HG02763 (cell line): ENCODE measurements at regions not wholly inside any gene's neighbourhood (a gene's known extent, or its start where the extent isn't known, plus 50 kb on each side); places are given as distances from the start of the nearest gene placed in this dataset.

Source experiments
- ATAC-seq: cut with Tn5 transposase; IDR thresholded peaks from one replicate; pipeline ENCODE4 v1.9.1; 2021; ENCODE audit warnings: mild to moderate bottlenecking, moderate library complexity; ENCODE audit not compliant: unreplicated experiment

DNA sequence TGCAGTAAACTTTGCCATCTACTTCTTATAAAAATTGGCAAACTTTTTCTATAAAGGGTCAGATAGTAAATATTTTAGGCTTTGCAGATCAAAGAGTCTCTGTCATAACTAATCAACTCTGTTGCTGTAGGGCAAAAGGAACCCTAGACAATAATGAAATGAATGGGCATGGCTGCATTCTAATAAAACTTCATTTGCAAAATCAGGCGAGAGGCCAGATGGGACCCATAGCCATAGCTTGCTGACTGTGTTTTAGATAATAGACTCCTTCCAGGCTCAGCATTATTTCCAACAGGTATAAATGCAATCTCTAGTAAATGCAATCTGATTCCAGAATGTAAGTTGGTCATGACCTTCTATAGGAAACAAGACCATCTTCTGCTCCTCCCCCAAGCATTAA is 490.7 kb downstream of the TOX3 start:
- no peak for ATAC-seq

- ATAC-seq = no peak
Measured at GRCh38 chr16:52055381-52055780, 491.6 kb downstream of the TOX3 start.

DNA sequence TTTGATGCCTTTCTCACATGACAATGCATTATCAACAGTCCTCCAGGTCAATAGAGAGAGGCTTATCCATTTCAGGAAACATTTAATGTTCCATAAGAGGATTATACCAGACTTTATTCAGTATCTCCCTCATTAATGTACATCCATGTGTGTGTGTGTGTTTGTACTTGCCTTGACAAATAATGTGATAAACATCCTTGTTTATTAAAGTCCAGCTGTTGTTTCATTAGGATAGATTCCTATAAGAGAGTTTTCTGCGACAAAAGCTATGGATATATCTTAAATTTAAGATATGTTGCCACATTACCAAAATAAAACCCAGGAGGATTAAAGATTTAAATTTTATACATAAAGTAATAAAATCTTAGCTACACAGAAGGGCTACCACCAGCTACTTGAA is 492.6 kb downstream of the TOX3 start:
- ATAC-seq = no peak

GRCh38 chr16:52052818-52053217 is 494.1 kb downstream of the TOX3 start:
- ATAC-seq = no peak

GRCh38 chr16:52051414-52052172 is 495.4 kb downstream of the TOX3 start:
- no peak for ATAC-seq

GRCh38 chr16:52050418-52050817 is 496.5 kb downstream of the TOX3 start:
- no peak for ATAC-seq

DNA sequence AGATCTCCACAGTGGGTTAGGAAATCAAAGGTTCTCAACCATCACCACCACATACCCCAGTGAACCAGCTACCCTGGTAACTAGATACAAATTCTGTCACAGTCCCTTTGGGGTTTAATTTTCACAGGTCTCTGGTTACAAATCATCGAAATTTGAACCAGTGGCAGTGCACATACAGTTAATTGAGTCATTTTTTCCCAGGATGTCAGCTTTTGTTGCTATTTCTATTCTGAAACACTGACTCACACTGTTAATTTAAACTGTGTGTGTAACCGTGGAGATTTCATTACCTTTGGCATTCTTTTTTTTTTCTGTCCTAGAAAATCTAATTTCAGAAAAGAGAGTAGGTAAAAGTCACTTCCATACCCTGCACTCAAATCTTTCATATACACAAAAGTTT is 511.5 kb downstream of the TOX3 start:
- no peak for ATAC-seq

DNA sequence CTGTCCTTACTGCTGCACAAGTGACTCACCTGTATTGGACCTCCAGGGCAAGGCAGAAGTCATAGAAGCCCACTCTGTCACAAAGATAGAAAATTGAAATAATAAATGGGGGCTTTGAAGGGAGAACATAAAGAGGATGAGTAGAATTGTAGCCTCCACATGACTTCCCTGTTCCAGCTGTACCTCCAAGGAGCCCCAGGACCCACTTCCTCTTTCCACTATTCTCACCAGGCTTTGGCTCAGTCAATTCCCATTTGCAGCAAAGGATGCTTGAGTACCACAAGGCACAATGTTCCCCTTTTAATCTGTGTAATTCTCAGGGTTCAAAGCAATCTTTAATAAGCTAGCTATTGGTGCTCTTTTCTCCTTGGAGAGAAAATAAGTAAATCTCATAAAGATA is 512.1 kb downstream of the TOX3 start:
- no peak for ATAC-seq

DNA sequence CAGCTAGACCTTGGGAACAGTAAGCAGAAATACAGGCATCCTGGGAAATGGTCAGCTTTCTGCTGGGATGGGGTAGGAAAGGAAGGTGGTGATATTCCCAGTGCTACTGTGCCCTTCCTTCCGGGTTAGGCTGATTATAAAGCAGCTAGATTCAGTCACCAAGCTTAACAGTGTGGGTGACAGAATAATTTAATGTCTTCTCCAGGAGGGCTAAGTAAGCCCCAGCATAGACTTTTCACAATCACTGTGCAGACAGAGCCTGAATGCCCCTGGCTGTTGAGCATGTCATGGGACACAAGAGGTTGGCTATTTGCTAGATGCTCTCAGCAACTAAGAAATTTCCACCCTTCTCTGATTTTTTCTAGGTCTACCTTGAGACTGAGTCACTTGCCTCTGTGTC is 513.0 kb downstream of the TOX3 start:
- no peak for ATAC-seq

GRCh38 chr16:52022980-52023379 is 524.0 kb downstream of the TOX3 start:
- ATAC-seq = no peak

DNA sequence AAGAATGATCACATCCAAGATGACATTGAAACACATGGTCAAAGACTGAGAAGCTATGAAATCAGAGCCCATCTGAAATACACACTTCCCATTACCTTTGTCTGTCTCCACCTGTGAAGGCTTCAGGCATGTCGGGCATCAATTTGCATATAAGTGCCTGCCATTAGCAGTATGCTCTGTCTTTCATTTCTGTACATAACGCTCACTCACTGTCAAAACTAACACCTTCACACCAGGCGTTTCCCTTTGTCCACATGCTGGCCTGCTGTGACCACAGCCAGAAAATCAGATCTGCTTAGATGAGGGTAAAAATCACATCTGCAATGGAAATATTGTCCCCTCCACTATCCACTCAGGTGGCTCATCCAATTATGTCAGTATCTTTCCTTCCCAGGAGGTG is 524.8 kb downstream of the TOX3 start:
- no peak for ATAC-seq

DNA sequence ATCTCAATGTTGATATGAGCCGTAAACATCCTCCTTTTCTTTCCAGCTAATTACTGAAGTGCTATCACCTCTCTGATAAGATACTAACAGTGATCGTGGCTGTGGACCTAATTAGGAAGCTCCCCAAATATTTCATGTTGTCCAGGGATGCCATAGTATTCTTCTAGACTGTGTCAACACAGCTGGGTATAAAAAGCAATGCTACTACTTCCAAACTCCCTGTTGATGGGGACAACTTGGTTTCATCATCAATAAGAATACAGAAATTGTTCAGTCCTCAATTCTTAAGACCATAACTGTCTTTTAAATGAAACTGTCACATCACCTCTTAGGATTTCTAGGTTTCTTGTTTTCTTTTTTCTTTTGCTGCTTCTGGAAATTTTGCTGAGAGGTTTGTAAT is 530.6 kb downstream of the TOX3 start:
- no peak for ATAC-seq

DNA sequence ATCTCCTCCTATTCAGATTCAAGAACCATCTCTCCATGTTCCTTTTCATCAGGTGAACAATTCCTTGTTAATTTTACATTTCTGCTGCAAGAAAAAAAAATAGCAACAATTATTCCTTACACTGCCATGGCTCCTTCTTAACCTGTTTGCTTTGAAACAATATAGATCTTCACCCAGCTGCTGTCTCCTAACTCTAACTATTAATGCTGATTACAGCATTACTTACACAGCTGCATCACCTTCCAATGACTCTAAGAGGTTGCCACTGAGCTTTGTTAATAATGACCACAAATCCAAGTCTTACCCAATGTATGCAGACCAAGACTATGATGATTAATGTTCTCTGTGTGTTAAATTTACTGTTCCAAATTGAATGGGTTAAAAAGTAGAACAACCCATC is 541.4 kb downstream of the TOX3 start:
- ATAC-seq = no peak

GRCh38 chr16:52004343-52004742 is 542.6 kb downstream of the TOX3 start:
- ATAC-seq = no peak

DNA sequence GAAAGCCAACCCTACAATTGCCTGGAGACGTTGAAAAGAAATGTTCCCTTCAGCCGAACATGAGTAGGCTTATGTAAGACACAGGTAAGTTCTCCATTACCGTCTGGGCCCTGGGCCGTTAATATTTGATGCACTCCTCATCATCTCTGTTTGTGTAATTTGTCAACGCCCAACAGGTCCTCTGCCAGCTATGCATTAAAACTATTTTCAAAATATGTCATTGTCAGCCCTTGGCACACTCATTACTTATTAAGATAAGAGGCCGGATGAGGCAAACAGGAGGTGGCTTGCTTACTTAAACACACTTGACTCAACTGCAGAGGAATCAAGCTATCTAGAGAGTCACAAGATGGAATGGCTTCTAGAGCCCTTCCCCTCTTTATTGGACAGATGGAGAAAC is 544.9 kb downstream of the TOX3 start:
- no peak for ATAC-seq

GRCh38 chr16:51996516-51996915 is 550.4 kb downstream of the TOX3 start:
- no peak for ATAC-seq

GRCh38 chr16:51994597-51994996 is 552.3 kb downstream of the TOX3 start:
- no peak for ATAC-seq

DNA sequence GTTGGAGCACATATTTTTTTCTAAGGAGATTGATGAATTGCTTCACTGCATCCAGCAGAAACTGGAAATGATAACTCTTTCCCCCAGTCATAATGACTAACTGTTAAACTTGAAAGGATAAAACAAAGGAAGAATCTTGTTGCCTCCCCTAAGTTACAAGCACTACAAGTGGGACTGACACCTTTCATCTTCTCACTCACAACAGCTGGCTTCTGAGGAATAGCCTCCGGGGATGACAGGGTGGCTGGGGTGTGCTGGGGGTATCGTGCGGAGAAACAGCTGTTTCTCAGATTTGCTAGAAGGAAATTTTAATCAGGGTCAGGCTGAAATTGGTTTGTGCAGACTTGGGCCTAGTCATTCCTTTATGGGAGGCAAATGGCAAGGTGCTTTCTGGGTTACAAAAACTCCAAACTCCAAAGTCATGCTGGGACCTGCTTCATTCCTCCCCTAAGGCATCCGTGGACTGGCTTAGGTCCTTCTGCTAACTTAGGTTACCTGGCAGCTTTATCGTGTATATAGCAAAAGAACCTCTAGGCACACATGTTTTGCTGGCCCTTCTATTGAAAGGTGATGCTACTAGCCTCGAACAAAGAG is 557.2 kb downstream of the TOX3 start:
- no peak for ATAC-seq

DNA sequence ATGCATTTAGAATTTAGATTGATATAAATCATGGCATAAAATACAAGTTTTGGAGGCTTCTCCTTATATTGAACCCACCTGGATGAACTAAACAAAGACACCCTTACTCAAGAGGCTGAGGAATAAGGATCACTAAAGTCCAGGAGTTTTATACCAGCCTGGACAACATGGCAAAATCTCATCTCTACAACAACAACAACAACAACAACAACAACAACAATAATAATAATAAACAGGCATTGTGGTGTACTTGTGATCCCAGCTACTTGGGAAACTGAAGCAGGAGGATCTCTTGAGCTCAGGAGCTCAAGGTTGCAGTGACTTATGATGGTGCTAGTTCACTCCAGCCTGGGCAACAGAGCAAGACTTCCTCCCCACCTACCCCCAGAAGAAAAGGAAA is 558.0 kb downstream of the TOX3 start:
- ATAC-seq = no peak

DNA sequence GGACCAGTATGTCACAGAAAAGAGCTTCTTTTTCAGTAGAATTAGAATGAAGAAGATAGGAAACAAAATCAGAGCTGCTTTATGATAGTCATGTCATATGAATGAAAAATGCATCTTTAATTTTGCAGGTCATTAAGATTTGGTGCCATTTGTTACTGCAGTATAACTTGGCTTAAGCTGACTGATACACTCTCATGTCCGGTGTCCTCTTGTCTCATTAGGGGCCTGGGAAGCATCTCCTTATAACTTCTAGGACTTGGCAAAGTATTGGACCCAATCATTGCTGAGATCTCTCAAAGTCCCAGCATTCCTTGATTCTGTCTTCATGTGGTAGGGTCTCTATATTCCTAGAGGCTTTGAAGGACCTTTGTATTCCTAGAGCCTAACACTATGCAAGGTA is 559.4 kb downstream of the TOX3 start:
- ATAC-seq = no peak

- ATAC-seq = no peak
Measured at GRCh38 chr16:51986717-51987116, 560.2 kb downstream of the TOX3 start.

DNA sequence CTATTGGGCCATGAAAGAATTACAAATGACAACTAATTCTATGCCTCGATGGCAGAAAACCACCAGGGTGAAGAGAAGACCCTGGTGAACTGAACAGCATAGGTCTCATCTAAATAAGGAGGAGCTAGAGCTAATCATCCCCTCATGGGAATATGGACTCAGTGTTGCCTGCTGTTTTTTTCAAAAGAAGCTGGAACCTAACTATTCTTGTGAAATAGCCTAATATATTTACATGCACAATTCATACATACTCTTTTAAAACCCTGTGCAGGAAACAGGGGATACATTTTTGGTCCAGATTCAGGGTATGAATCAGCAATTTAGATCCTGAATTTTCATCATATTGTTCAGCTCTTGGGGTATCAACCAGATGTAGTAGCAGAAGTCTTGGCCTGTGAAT is 560.6 kb downstream of the TOX3 start:
- ATAC-seq = no peak

DNA sequence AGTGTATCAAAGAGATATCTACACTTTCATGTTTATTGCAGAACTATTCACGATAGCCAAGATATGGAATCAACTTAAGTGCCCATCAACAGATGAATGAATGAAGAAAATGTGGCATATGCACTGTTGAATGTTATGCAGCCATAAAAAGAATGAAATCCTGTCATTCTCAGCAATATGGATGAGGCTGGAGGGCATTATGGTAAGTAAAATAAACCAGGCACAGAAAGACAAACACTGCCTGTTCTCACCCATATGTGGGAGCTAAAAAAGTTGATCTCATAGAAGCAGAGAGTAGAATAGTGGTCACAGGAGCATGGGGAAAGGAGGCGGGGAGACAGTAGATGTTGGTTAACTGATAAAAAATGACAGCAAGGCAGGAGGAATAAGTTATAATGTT is 561.8 kb downstream of the TOX3 start:
- no peak for ATAC-seq
